Spinal cord (tissue), 9 donors: ENCODE measurements at regions not wholly inside any gene's neighbourhood (a gene's known extent, or its start where the extent isn't known, plus 50 kb on each side); places are given as distances from the start of the nearest gene placed in this dataset.
"Not testable (repeated sequence)": the region's sequence is repeated elsewhere in the genome, so short reads cannot be mapped to it uniquely, and the experiment has no call there.

Source experiments
- DNase-seq, 6 donors: peaks; one replicate each; pipeline versions ENCODE4 v3.0.0 to v3.0.0-alpha.2; 2013 to 2015; ENCODE audit warnings: low spot score in 6 of 6, low read depth in 4 of 6
- H3K27ac ChIP-seq: one replicate; pipeline ENCODE4 v1.5.1; 2013; ENCODE audit warnings: low read depth, low read length, control low read depth
- H3K27me3 ChIP-seq: one replicate; pipeline ENCODE4 v1.6.1; 2013; ENCODE audit warnings: low read length; ENCODE audit not compliant: control insufficient read depth, insufficient read depth
- H3K36me3 ChIP-seq: one replicate; pipeline ENCODE4 v1.6.1; 2013; ENCODE audit warnings: low read length; ENCODE audit not compliant: control insufficient read depth, insufficient read depth
- H3K4me1 ChIP-seq: one replicate; pipeline ENCODE4 v1.6.1; 2013; ENCODE audit warnings: low read length; ENCODE audit not compliant: control insufficient read depth, insufficient read depth
- H3K4me3 ChIP-seq: one replicate; pipeline ENCODE4 v1.5.1; 2013; ENCODE audit warnings: low read depth, low read length, control low read depth
- H3K9me3 ChIP-seq: one replicate; pipeline ENCODE4 v1.6.1; 2013; ENCODE audit warnings: low read length; ENCODE audit not compliant: control insufficient read depth, insufficient read depth
- WGBS: methylation state at CpG from one replicate; pipeline ENCODE4 v1.1.5; 2013; ENCODE audit warnings: missing lambda C conversion rate; ENCODE audit not compliant: insufficient coverage; 5-methylcytosine and 5-hydroxymethylcytosine counted together
- donor health status: healthy.

DNA sequence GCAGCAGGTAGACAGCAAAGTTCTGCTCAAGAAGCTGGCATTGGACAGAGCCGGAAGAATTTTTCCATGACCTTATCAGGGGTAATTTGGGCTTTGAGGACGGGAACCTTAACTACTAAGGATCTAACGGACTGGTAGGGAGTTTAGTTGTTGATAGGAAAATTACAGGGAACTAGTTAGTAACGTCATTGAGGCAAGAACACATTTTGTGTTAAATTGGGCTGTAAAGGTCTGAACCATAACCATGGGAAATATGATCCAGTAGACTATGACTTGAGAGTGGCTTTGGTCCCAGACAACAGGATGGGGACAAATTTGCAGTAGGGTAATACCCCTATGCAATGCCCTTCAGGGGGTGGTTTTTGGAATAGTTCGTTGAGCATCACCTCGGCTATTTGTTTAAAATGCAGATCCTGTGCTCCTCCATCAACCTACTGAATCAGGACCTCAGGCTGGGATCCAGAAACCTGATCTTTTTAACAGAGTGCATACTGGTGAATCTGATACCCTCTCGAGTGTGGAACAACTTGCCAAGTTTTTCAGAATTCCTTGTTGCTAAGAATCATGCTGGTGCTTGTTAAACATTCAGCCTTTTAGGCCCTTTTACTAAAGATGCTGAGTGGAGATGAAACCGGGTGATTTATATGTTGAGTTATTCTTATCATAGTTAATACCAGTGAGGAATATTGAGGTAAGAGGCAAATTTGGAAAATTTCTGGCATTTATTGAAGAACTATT, 255.1 kb downstream of the MAP2K6 start:
- no peaks in the 10 kb centered on the region for H3K9me3 ChIP-seq
- no peaks in the 10 kb centered on the region for H3K4me1 ChIP-seq
- WGBS = 51% methylated on average over 4 of the region's 8 CpGs
- no peak overlapping the region for H3K27ac ChIP-seq
- DNase-seq = peak in 5 of 6 donors; percentile 15 to 68 (median 31)
- H3K36me3 ChIP-seq = no peaks in the 10 kb centered on the region
- no peak overlapping the region for H3K4me3 ChIP-seq
- H3K27me3 ChIP-seq = no peaks in the 10 kb centered on the region

GRCh38 chr17:69672924-69673323, 258.4 kb downstream of the MAP2K6 start:
- 80% methylated on average over 1 of the region's 1 CpG for WGBS
- Histone ChIP-seq H3K27me3 (no peaks in the 10 kb centered on the region), H3K4me3 (no peak overlapping the region), H3K4me1 (no peaks in the 10 kb centered on the region), H3K9me3 (no peaks in the 10 kb centered on the region), H3K36me3 (no peaks in the 10 kb centered on the region), H3K27ac (no peak overlapping the region)
- peak in 1 of 6 donors; percentile 43 for DNase-seq

DNA sequence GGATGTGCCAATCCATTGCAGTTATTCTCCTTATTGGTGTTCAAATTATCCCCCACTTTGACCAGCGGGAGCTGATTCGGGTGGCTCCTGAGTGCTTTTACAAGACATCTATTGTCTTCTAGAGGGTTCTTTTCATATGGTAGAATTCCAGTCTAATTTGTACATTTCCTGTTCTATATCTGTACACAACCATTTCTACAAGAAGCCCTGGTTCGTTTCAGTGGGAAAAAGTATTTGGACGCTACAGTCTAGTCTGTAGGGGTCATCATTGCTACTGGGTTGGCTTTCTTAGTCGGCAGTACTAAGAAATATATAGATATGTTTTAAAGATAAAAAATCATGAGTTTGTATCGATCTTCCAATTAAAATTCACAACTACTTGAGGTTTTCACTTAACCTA, 262.6 kb downstream of the MAP2K6 start:
- DNase-seq = no peak
- H3K27ac ChIP-seq = no peak overlapping the region
- H3K4me3 ChIP-seq = no peak overlapping the region
- no peaks in the 10 kb centered on the region for H3K9me3 ChIP-seq
- no CpG with 5 or more reads among the region's 6 CpGs for WGBS
- no peaks in the 10 kb centered on the region for H3K36me3 ChIP-seq
- H3K4me1 ChIP-seq = no peaks in the 10 kb centered on the region
- no peaks in the 10 kb centered on the region for H3K27me3 ChIP-seq

DNA sequence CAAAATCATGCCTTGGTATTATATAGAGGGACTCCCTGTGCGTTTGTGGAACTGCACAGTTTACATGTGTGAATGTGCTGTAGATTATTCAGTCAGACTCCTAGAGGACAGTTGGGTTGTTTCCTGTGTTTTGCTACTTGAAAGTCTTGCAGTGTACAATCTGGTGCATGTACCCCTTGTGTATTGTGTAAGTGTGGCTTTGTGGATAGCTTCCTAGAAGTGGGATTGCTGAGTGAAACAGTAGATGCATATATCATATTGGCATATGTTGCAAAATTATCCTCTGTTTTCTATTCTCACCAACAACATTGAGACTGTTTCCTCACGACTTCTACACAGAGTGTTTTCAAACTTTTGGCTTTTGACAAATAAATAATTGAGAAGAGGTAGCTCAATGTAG, 263.7 kb downstream of the MAP2K6 start:
- Histone ChIP-seq H3K27ac (no peak overlapping the region), H3K36me3 (no peaks in the 10 kb centered on the region), H3K4me1 (no peaks in the 10 kb centered on the region), H3K9me3 (no peaks in the 10 kb centered on the region), H3K27me3 (no peaks in the 10 kb centered on the region), H3K4me3 (no peak overlapping the region)
- no CpG with 5 or more reads among the region's 2 CpGs for WGBS
- peak in 1 of 6 donors; percentile 12 for DNase-seq

- no CpG with 5 or more reads among the region's 5 CpGs for WGBS
- no peaks in the 10 kb centered on the region for H3K4me1 ChIP-seq
These were observed 265.3 kb downstream of the MAP2K6 start for GRCh38 chr17:69679829-69680228.

GRCh38 chr17:69684251-69684650, 269.8 kb downstream of the MAP2K6 start:
- no peak for DNase-seq
- Histone ChIP-seq H3K9me3 (peaks cover 5% of the 10 kb centered on the region), H3K4me1 (no peaks in the 10 kb centered on the region), H3K4me3 (no peak overlapping the region), H3K36me3 (no peaks in the 10 kb centered on the region), H3K27me3 (no peaks in the 10 kb centered on the region), H3K27ac (no peak overlapping the region)
- no CpG with 5 or more reads among the region's 2 CpGs for WGBS

More at GRCh38 chr17:69679829-69680228, 265.3 kb downstream of the MAP2K6 start:
- H3K36me3 ChIP-seq = no peaks in the 10 kb centered on the region
- no peak overlapping the region for H3K27ac ChIP-seq
- peak in 1 of 6 donors; percentile 28 for DNase-seq
- H3K4me3 ChIP-seq = no peak overlapping the region
- H3K9me3 ChIP-seq = no peaks in the 10 kb centered on the region
- H3K27me3 ChIP-seq = no peaks in the 10 kb centered on the region

GRCh38 chr17:69685150-69685549, 270.7 kb downstream of the MAP2K6 start:
- H3K9me3 ChIP-seq, H3K4me1 ChIP-seq, H3K36me3 ChIP-seq, DNase-seq, H3K4me3 ChIP-seq, H3K27me3 ChIP-seq, H3K27ac ChIP-seq: not testable (repeated sequence)

GRCh38 chr17:69690531-69690930, 276.0 kb downstream of the MAP2K6 start:
- peaks cover 5% of the 10 kb centered on the region for H3K9me3 ChIP-seq
- H3K27me3 ChIP-seq = no peaks in the 10 kb centered on the region
- no peak overlapping the region for H3K4me3 ChIP-seq
- H3K36me3 ChIP-seq = no peaks in the 10 kb centered on the region
- H3K4me1 ChIP-seq = no peaks in the 10 kb centered on the region
- no CpG with 5 or more reads among the region's 1 CpG for WGBS
- DNase-seq = no peak
- H3K27ac ChIP-seq = no peak overlapping the region

- Histone ChIP-seq H3K4me3 (no peak overlapping the region), H3K4me1 (no peaks in the 10 kb centered on the region), H3K36me3 (no peaks in the 10 kb centered on the region), H3K27me3 (no peaks in the 10 kb centered on the region), H3K27ac (no peak overlapping the region), H3K9me3 (peaks cover 2% of the 10 kb centered on the region)
- DNase-seq = no peak
These were observed 277.7 kb downstream of the MAP2K6 start for GRCh38 chr17:69692171-69692570.

GRCh38 chr17:69695646-69696045, 281.1 kb downstream of the MAP2K6 start:
- Histone ChIP-seq H3K9me3 (peaks cover 4% of the 10 kb centered on the region), H3K36me3 (no peaks in the 10 kb centered on the region), H3K4me3 (no peak overlapping the region), H3K4me1 (no peaks in the 10 kb centered on the region), H3K27me3 (no peaks in the 10 kb centered on the region), H3K27ac (no peak overlapping the region)
- no peak for DNase-seq
- 96% methylated on average over 2 of the region's 7 CpGs for WGBS
